Astrocyte (in vitro differentiated cells and primary cell): ENCODE measurements at regions not wholly inside any gene's neighbourhood (a gene's known extent, or its start where the extent isn't known, plus 50 kb on each side); places are given as distances from the start of the nearest gene placed in this dataset.

Experiments
- DNase-seq: peaks from one replicate; pipeline ENCODE4 v3.0.0-alpha.2; 2010; ENCODE audit warnings: low read depth
- FAIRE-seq: peaks from 2 replicates; lab custom pipeline; 2011; peaks lifted over from hg19 to GRCh38; lab: Jason Lieb, UNC
- H2AFZ ChIP-seq: 2 replicates; pipeline ENCODE4 v1.6.0; 2012; ENCODE audit warnings: low read depth, low read length, inconsistent platforms
- H3K27ac ChIP-seq: 2 replicates; pipeline ENCODE4 v1.5.1; 2011; ENCODE audit warnings: low read depth, low read length, inconsistent platforms
- H3K27me3 ChIP-seq: 2 replicates; pipeline ENCODE4 v1.6.0; 2011; ENCODE audit warnings: low read length, inconsistent platforms; ENCODE audit not compliant: insufficient read depth
- H3K36me3 ChIP-seq: 2 replicates; pipeline ENCODE4 v1.5.1; 2011; ENCODE audit warnings: low read length, inconsistent platforms; ENCODE audit not compliant: insufficient read depth
- H3K4me1 ChIP-seq: 2 replicates; pipeline ENCODE4 v1.5.1; 2011; ENCODE audit warnings: low read length, inconsistent platforms; ENCODE audit not compliant: insufficient read depth
- H3K4me2 ChIP-seq: 2 replicates; pipeline ENCODE4 v1.6.0; 2012; ENCODE audit warnings: low read length, inconsistent platforms
- H3K4me3 ChIP-seq: 2 replicates; pipeline ENCODE4 v1.5.1; 2011; ENCODE audit warnings: low read depth, mild to moderate bottlenecking, low read length, inconsistent platforms; ENCODE audit not compliant: insufficient read depth
- H3K79me2 ChIP-seq: 2 replicates; pipeline ENCODE4 v1.6.0; 2012; ENCODE audit warnings: mild to moderate bottlenecking, low read length, inconsistent platforms; ENCODE audit not compliant: insufficient read depth
- H3K9ac ChIP-seq: 2 replicates; pipeline ENCODE4 v1.6.0; 2012; ENCODE audit warnings: mild to moderate bottlenecking, low read length, inconsistent platforms
- H3K9me3 ChIP-seq: 2 replicates; pipeline ENCODE4 v1.5.1; 2012; ENCODE audit warnings: low read depth, mild to moderate bottlenecking, low read length, inconsistent platforms; ENCODE audit not compliant: insufficient read depth
- H4K20me1 ChIP-seq: 2 replicates; pipeline ENCODE4 v1.6.0; 2012; ENCODE audit warnings: low read length, inconsistent platforms; ENCODE audit not compliant: insufficient read depth
- H3K27ac Mint-ChIP-seq: one replicate; pipeline ENCODE4 v1.8.0; 2021; ENCODE audit warnings: mild to moderate bottlenecking, mixed read lengths; ENCODE audit not compliant: unreplicated experiment
- H3K27me3 Mint-ChIP-seq: one replicate; pipeline ENCODE4 v1.8.0; 2021; ENCODE audit warnings: low read depth, mixed read lengths; ENCODE audit not compliant: unreplicated experiment
- H3K36me3 Mint-ChIP-seq: one replicate; pipeline ENCODE4 v1.8.0; 2021; ENCODE audit warnings: low read depth, mixed read lengths; ENCODE audit not compliant: unreplicated experiment
- H3K4me1 Mint-ChIP-seq: one replicate; pipeline ENCODE4 v1.8.0; 2021; ENCODE audit warnings: low read depth, mixed read lengths; ENCODE audit not compliant: unreplicated experiment
- H3K4me3 Mint-ChIP-seq: one replicate; pipeline ENCODE4 v1.8.0; 2021; ENCODE audit warnings: mild to moderate bottlenecking, moderate library complexity, mixed read lengths; ENCODE audit not compliant: unreplicated experiment
- H3K9me3 Mint-ChIP-seq: one replicate; pipeline ENCODE4 v1.8.0; 2021; ENCODE audit warnings: mild to moderate bottlenecking, mixed read lengths; ENCODE audit not compliant: unreplicated experiment
- CTCF ChIP-seq: IDR thresholded peaks from 2 replicates; pipeline ENCODE4 v1.5.1; 2011; ENCODE audit warnings: low read depth, mild to moderate bottlenecking, inconsistent platforms, low read length, moderate library complexity; ENCODE audit not compliant: insufficient read depth
- EZH2 ChIP-seq: IDR thresholded peaks from 2 replicates; pipeline ENCODE4 v1.6.1; 2012; ENCODE audit warnings: mild to moderate bottlenecking, low read length, inconsistent platforms; ENCODE audit not compliant: insufficient read depth

DNA sequence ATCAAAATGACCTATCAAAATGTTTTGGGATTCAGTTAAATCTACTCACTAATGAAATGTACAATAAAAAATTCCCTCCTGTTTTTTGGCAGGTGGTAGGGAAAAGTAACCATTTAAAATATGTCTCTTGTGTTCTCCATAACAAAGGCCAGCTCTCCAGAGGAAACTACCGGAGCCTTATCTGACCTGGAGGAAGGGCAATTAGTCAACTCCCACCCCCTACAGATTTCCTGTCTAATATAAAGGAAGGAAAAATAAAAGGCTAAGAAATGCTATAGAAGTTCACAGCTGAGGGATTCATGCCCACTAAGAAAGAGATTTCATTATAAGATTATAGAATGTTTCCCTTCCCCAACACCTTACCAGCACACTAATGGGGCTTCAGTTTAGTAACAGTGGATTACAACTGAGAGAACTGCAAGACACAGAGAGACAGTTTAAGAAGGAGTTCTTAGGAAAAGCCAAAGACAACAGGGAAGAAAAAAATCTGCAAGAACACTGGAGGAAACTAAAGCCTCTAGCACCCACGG lies 376.5 kb upstream of the KCNMB2 start:
- Mint-ChIP-seq H3K27ac (no peak overlapping the region), H3K27me3 (no peaks in the 10 kb centered on the region), H3K36me3 (no peaks in the 10 kb centered on the region), H3K4me3 (no peak overlapping the region), H3K9me3 (no peaks in the 10 kb centered on the region), H3K4me1 (no peaks in the 10 kb centered on the region)
- no peak for FAIRE-seq
- Histone ChIP-seq H4K20me1 (no peaks in the 10 kb centered on the region), H3K4me2 (no peak overlapping the region), H3K4me1 (no peaks in the 10 kb centered on the region), H3K27me3 (no peaks in the 10 kb centered on the region), H3K27ac (no peak overlapping the region), H3K9ac (no peak overlapping the region), H3K36me3 (no peaks in the 10 kb centered on the region), H3K79me2 (no peaks in the 10 kb centered on the region), H2AFZ (no peak overlapping the region), H3K9me3 (no peaks in the 10 kb centered on the region), H3K4me3 (no peak overlapping the region)
- no peak for DNase-seq
- no peak for TF ChIP-seq CTCF
- TF ChIP-seq EZH2: no peak

DNA sequence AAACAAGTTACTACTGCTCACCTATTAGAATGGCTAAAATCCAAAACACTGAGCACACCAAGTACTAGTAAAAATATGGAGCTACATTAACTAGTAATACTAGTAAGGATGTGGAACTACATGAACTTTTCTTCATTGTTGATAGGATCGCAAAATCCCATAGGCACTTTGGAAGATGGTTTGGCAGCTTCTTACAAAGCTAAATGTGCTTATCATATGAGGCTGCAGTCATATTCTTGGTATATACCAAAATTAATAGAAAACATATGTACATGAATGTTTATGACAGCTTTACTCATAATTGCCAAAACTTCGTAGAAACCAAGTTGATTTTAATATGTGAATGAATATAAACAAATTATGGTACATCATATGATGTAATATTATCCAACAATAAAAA lies 366.8 kb upstream of the KCNMB2 start:
- Histone ChIP-seq H3K36me3 (no peaks in the 10 kb centered on the region), H3K4me3 (no peak overlapping the region), H3K79me2 (no peaks in the 10 kb centered on the region), H3K9me3 (no peaks in the 10 kb centered on the region), H3K4me2 (no peak overlapping the region), H3K27me3 (no peaks in the 10 kb centered on the region), H3K9ac (no peak overlapping the region), H4K20me1 (no peaks in the 10 kb centered on the region), H3K27ac (no peak overlapping the region), H3K4me1 (no peaks in the 10 kb centered on the region), H2AFZ (no peak overlapping the region)
- Mint-ChIP-seq H3K27ac (no peak overlapping the region), H3K4me3 (no peak overlapping the region), H3K4me1 (peaks cover 9% of the 10 kb centered on the region), H3K9me3 (peaks cover 2% of the 10 kb centered on the region), H3K36me3 (no peaks in the 10 kb centered on the region), H3K27me3 (no peaks in the 10 kb centered on the region)
- FAIRE-seq (no peak), DNase-seq (no peak)
- no peak for TF ChIP-seq EZH2
- no peak for TF ChIP-seq CTCF

DNA sequence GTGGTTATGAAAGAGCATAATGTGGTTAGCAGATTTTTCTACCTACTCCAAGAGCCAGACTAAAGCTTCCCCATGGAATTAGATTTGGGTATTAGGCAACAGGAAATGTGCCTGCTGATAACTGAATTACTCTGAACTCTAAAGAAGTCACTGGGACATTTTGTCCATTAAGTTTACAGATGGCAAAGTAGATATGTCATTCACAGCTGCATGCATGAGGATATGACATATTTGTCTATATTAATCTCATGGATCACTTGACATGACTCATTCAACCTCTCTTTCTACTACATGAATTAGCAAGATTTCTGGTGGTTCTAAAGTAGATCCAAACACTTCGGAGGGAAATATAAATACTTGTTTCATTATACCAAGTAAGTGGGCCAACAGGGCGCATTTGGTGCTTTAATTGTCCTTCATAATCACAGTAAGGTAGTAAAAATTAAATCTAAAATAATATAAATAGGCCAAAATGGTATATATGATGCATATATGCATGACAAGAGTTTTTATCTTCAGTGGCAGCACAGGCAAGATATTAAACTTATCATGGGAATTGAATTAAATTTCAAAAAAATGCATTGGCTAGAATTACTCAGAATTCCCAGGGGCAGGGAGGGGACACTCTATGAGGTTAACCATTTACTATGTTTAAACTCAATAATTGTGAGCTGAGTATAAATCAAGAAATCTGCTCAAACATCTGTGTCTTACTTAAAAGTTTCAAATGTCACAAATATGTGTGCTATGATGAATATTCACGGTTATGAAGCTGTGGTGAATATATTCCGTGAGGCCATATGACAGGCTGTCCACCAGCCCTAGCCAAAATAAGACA lies 365.3 kb upstream of the KCNMB2 start:
- TF ChIP-seq CTCF (no peak), EZH2 (no peak)
- no peak overlapping the region for H3K9ac ChIP-seq
- no peaks in the 10 kb centered on the region for H4K20me1 ChIP-seq
- peak overlapping the region; percentile 46 for H3K27ac ChIP-seq
- no peaks in the 10 kb centered on the region for H3K4me1 ChIP-seq
- FAIRE-seq: peak; percentile 85
- no peaks in the 10 kb centered on the region for H3K9me3 ChIP-seq
- H3K36me3 ChIP-seq: no peaks in the 10 kb centered on the region
- peaks cover 2% of the 10 kb centered on the region for H3K9me3 Mint-ChIP-seq
- H3K4me1 Mint-ChIP-seq: peaks cover 9% of the 10 kb centered on the region
- DNase-seq: peak; percentile 95
- H3K4me3 ChIP-seq: no peak overlapping the region
- H3K27me3 Mint-ChIP-seq: no peaks in the 10 kb centered on the region
- no peak overlapping the region for H3K4me3 Mint-ChIP-seq
- H2AFZ ChIP-seq: no peak overlapping the region
- no peak overlapping the region for H3K4me2 ChIP-seq
- no peaks in the 10 kb centered on the region for H3K79me2 ChIP-seq
- no peaks in the 10 kb centered on the region for H3K27me3 ChIP-seq
- no peaks in the 10 kb centered on the region for H3K36me3 Mint-ChIP-seq
- H3K27ac Mint-ChIP-seq: peak overlapping the region; percentile 3
